ENCODE measurements at regions not wholly inside any gene's neighbourhood (a gene's known extent, or its start where the extent isn't known, plus 50 kb on each side); places are given as distances from the start of the nearest gene placed in this dataset.

DNA sequence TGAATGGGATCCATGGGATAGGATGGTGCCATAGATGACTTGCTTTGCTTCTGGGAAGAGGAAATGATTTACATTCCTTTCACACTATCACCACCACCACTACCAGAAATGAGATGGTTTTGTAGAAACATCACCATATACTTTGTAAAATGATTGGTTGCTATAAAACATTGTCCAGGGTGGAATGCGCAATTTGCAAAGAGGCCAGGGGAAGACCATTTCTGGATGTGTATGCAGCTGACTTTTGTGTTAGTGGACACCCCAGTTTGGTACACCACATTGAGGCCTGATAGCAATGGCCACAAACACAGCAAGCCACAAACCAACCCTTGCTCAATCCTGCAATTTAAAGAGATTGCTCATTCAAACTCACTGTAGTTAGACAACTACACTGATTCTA lies 56.7 kb upstream of the RCN1 start:
- TF ChIP-seq, protein P1, sequence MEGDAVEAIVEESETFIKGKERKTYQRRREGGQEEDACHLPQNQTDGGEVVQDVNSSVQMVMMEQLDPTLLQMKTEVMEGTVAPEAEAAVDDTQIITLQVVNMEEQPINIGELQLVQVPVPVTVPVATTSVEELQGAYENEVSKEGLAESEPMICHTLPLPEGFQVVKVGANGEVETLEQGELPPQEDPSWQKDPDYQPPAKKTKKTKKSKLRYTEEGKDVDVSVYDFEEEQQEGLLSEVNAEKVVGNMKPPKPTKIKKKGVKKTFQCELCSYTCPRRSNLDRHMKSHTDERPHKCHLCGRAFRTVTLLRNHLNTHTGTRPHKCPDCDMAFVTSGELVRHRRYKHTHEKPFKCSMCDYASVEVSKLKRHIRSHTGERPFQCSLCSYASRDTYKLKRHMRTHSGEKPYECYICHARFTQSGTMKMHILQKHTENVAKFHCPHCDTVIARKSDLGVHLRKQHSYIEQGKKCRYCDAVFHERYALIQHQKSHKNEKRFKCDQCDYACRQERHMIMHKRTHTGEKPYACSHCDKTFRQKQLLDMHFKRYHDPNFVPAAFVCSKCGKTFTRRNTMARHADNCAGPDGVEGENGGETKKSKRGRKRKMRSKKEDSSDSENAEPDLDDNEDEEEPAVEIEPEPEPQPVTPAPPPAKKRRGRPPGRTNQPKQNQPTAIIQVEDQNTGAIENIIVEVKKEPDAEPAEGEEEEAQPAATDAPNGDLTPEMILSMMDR (IDR thresholded peaks at IDR 0.05) = no peak
- TF ChIP-seq POLR2A (IDR thresholded peaks at IDR 0.05) = no peak

Data from Peyer's patch (tissue), 4 donors.